ENCODE measurements at regions not wholly inside any gene's neighbourhood (a gene's known extent, or its start where the extent isn't known, plus 50 kb on each side); places are given as distances from the start of the nearest gene placed in this dataset.
A peak's percentile ranks its signal among the peaks of the same experiment; 100 is the strongest.

DNA sequence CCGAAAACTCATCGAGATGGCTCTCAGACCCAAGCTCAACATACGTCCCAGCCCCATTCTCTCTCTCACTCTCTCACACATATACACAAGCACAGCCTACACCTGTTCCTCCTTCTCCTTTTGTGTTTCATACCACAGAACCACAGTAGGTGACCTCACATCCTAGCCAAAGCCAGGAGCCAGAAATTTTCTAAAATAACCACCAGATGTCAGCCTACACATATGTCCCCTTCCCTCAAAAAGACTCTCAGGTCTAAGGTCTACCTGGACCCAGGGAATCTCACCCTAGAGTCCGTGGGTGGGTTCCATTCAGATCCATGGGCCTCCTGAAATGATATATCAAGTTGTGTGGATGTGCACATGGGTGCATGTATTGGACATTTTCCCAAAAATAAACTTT lies 104.2 kb upstream of the IPO5 start:
- Histone ChIP-seq H3K4me3 (no peak overlapping the region), H3K9me3 (no peaks in the 10 kb centered on the region), H3K4me1 (no peaks in the 10 kb centered on the region), H3K27ac (no peak overlapping the region), H3K27me3 (peaks cover 0 to 3% of the 10 kb centered on the region in 2 donors), H3K36me3 (no peaks in the 10 kb centered on the region)
- TF ChIP-seq, protein P1, sequence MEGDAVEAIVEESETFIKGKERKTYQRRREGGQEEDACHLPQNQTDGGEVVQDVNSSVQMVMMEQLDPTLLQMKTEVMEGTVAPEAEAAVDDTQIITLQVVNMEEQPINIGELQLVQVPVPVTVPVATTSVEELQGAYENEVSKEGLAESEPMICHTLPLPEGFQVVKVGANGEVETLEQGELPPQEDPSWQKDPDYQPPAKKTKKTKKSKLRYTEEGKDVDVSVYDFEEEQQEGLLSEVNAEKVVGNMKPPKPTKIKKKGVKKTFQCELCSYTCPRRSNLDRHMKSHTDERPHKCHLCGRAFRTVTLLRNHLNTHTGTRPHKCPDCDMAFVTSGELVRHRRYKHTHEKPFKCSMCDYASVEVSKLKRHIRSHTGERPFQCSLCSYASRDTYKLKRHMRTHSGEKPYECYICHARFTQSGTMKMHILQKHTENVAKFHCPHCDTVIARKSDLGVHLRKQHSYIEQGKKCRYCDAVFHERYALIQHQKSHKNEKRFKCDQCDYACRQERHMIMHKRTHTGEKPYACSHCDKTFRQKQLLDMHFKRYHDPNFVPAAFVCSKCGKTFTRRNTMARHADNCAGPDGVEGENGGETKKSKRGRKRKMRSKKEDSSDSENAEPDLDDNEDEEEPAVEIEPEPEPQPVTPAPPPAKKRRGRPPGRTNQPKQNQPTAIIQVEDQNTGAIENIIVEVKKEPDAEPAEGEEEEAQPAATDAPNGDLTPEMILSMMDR (IDR thresholded peaks at IDR 0.05) = no peak
- intact Hi-C loops (cut with DNase I) = no loop called here
- DNase-seq (peak in 1 of 4 donors; percentile 27), ATAC-seq (peak; percentile 41)

DNA sequence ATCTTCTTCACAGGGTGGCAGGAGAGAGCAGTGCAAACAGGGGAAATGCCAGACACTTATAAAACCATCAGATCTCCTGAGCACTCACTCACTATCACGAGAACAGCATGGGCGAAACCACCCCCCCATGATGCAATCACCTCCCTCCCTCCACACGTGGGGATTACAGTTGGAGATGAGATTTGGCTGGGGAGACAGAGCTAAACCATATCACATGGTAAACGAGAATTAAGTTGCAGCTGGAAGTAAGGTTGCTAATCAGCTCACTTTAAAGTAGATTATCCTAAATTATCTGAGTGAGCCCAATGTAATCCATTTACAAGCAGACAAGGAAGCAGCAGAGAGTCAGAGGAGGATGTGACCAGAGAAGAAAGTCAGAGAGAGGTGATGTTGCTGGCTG lies 102.2 kb upstream of the IPO5 start:
- Histone ChIP-seq H3K9me3 (no peaks in the 10 kb centered on the region), H3K27ac (no peak overlapping the region), H3K36me3 (no peaks in the 10 kb centered on the region), H3K4me1 (peaks cover 0 to 4% of the 10 kb centered on the region in 2 donors), H3K27me3 (no peaks in the 10 kb centered on the region), H3K4me3 (no peak overlapping the region)
- DNase-seq (no peak), ATAC-seq (no peak)
- TF ChIP-seq, protein P1 (IDR thresholded peaks at IDR 0.05) = no peak
- intact Hi-C loops (cut with DNase I) = no loop called here

DNA sequence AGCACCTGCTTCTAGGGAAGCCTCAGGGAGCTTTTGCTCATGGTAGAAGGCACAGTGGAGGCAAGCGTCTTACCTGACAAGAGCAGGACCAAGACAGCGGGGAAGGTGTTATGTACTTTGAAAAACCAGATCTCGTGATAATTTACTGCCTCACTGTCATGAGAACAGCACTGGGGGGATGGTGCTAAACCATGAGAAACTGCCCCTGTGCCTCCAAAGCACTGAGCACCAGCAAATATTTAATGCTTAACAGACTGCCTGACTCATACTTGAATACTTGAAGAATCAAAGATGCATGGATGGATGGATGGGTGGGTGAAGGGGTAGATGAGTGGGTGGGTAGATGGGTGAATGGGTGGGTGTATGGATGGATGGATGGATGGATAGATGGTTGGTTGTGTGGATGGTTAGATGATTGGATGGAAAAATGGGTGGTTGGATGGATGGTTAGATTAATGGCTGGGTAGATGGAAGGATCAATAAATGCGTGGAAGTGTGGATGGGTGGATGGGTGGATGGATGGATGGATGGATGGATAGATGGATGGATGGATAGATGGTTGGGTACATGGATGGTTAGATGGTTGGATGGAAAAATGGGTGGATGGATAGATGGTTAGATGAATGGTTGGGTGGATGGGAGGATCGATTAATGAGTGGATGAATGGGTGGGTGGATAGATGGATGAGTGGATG lies 101.1 kb upstream of the IPO5 start:
- no peaks in the 10 kb centered on the region for H3K36me3 ChIP-seq
- intact Hi-C loops (cut with DNase I) = no loop called here
- no peak for ATAC-seq
- H3K27ac ChIP-seq = no peak overlapping the region
- no peaks in the 10 kb centered on the region for H3K27me3 ChIP-seq
- H3K4me1 ChIP-seq = peaks cover 0 to 4% of the 10 kb centered on the region in 2 donors
- TF ChIP-seq, protein P1 (IDR thresholded peaks at IDR 0.05) = no peak
- H3K9me3 ChIP-seq = no peaks in the 10 kb centered on the region
- H3K4me3 ChIP-seq = no peak overlapping the region
- no peak for DNase-seq

DNA sequence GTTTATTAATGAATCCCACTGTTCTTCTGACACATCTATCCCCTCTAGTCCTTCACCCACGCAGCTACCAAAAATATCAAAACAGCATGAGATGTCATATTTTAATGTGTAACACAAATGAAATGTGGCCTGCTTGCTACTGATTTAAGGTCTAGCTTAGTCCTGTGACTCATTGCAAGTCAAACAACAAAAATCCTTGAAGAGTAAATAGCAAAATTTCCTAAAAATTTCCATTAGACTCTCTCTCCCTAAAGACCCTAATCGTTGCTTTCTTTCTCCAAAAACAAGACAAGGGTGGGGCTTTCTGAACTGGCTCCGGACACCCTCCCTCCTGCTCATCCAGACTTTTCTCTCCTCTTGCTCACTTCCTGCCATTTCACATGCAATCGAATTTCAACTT lies 99.9 kb upstream of the IPO5 start:
- H3K4me1 ChIP-seq = peaks cover 0 to 4% of the 10 kb centered on the region in 2 donors
- no peaks in the 10 kb centered on the region for H3K27me3 ChIP-seq
- no peaks in the 10 kb centered on the region for H3K36me3 ChIP-seq
- no peak for ATAC-seq
- TF ChIP-seq, protein P1 (IDR thresholded peaks at IDR 0.05) = no peak
- intact Hi-C loops (cut with DNase I) = no loop called here
- no peak overlapping the region for H3K27ac ChIP-seq
- DNase-seq = no peak
- no peaks in the 10 kb centered on the region for H3K9me3 ChIP-seq
- H3K4me3 ChIP-seq = no peak overlapping the region

DNA sequence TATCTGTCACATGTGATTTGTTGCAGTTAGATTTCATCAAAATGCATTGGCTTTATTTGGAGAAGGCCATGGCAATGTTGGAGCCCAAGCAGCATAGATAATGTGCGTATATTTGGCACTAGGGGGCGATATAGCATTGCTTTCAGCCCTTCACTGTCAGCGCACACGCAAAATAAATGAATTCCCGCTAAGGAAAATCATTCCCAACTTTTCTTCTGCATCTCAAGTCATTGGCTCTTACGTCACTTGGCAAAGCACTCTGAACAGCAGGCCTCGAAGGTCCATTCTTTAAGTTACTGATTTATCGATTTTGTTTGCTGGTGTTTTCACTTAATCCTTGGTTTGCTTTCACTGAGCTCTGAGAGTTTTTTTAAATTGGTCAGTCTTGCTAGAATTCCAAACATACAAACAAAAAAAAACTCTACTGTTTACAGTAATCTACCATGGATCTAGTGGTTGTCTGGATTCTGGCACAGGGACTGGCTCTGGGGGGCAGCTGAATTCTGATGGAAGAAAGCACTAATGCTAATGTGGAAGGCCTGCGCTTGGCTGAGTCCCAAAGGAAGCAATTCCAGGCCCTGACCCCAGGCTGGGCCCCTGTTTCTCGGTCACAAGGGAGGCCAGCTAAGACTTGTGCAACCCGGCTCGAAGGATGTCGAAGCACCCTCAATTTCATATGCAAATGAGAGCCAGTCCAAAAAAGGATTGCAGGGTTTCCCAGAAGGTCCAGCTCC lies 97.7 kb upstream of the IPO5 start:
- ATAC-seq (peak; percentile 95), DNase-seq (peak in 2 of 4 donors; percentile 73 to 89)
- no peak overlapping the region for H3K4me3 ChIP-seq
- no peaks in the 10 kb centered on the region for H3K9me3 ChIP-seq
- H3K36me3 ChIP-seq = no peaks in the 10 kb centered on the region
- TF ChIP-seq, protein P1 (IDR thresholded peaks at IDR 0.05) = peak; percentile 67 to 83
- no peak overlapping the region for H3K27ac ChIP-seq
- no peaks in the 10 kb centered on the region for H3K27me3 ChIP-seq
- intact Hi-C loops (cut with DNase I) = no loop called here
- H3K4me1 ChIP-seq = peaks cover 0 to 4% of the 10 kb centered on the region in 2 donors
